Progenitor cell of endocrine pancreas (in vitro differentiated cells): ENCODE measurements at regions not wholly inside any gene's neighbourhood (a gene's known extent, or its start where the extent isn't known, plus 50 kb on each side); places are given as distances from the start of the nearest gene placed in this dataset.
A peak's percentile ranks its signal among the peaks of the same experiment; 100 is the strongest.
"Not testable (repeated sequence)": the region's sequence is repeated elsewhere in the genome, so short reads cannot be mapped to it uniquely, and the experiment has no call there.

ENCODE experiments used
- DNase-seq: peaks from one replicate; pipeline ENCODE4 v3.0.0; 2021; ENCODE audit warnings: low spot score; ENCODE audit not compliant: unreplicated experiment
- H3K27ac Mint-ChIP-seq: 2 replicates; pipeline ENCODE4 v1.8.0; 2021; ENCODE audit warnings: mild to moderate bottlenecking, moderate library complexity, mixed read lengths
- H3K27me3 Mint-ChIP-seq: 2 replicates; pipeline ENCODE4 v1.8.0; 2021; ENCODE audit warnings: mixed read lengths
- H3K36me3 Mint-ChIP-seq: 2 replicates; pipeline ENCODE4 v1.8.0; 2022; ENCODE audit warnings: mixed read lengths; ENCODE audit not compliant: insufficient read depth
- H3K4me1 Mint-ChIP-seq: 2 replicates; pipeline ENCODE4 v1.8.0; 2021; ENCODE audit warnings: low read depth, mixed read lengths
- H3K4me3 Mint-ChIP-seq: 2 replicates; pipeline ENCODE4 v1.8.0; 2021; ENCODE audit warnings: low read depth, mild to moderate bottlenecking, moderate library complexity, mixed read lengths
- H3K9me3 Mint-ChIP-seq: 2 replicates; pipeline ENCODE4 v1.8.0; 2021; ENCODE audit warnings: low read depth, mixed read lengths
- TF ChIP-seq, protein P1 (sequence below): fragments of 200-600 bp; sonication (generic); IDR thresholded peaks from one replicate; pipeline ENCODE4 v1.5.0; 2021; ENCODE audit warnings: antibody characterized with exemption, mild to moderate bottlenecking; ENCODE audit not compliant: unreplicated experiment

GRCh38 chr2:16100006-16100405 is 159.7 kb downstream of the MYCN start:
- TF ChIP-seq, protein P1, sequence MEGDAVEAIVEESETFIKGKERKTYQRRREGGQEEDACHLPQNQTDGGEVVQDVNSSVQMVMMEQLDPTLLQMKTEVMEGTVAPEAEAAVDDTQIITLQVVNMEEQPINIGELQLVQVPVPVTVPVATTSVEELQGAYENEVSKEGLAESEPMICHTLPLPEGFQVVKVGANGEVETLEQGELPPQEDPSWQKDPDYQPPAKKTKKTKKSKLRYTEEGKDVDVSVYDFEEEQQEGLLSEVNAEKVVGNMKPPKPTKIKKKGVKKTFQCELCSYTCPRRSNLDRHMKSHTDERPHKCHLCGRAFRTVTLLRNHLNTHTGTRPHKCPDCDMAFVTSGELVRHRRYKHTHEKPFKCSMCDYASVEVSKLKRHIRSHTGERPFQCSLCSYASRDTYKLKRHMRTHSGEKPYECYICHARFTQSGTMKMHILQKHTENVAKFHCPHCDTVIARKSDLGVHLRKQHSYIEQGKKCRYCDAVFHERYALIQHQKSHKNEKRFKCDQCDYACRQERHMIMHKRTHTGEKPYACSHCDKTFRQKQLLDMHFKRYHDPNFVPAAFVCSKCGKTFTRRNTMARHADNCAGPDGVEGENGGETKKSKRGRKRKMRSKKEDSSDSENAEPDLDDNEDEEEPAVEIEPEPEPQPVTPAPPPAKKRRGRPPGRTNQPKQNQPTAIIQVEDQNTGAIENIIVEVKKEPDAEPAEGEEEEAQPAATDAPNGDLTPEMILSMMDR: no peak
- no peak overlapping the region for H3K27ac Mint-ChIP-seq
- no peaks in the 10 kb centered on the region for H3K9me3 Mint-ChIP-seq
- no peaks in the 10 kb centered on the region for H3K27me3 Mint-ChIP-seq
- no peaks in the 10 kb centered on the region for H3K36me3 Mint-ChIP-seq
- DNase-seq: no peak
- H3K4me3 Mint-ChIP-seq: no peak overlapping the region
- H3K4me1 Mint-ChIP-seq: peaks cover 27% of the 10 kb centered on the region

DNA sequence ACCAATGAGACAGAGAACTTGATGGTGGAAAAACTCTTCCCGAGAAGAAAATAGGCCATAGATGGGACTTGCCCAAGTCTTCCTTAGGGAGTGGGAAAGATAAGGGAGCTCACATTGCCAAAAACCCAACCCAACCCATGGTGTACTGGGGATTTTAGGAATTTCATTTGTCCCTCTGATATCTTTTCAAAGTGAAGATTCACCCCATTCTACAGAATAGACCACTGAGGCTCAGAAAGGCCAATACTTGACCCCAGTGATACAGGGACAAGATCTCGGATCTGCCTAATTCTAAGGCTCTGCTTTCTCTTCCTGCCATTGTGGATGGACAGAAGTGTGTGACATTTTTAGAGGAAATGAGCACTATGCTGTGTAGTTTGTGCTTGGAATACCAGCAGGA is 159.0 kb downstream of the MYCN start:
- H3K4me3 Mint-ChIP-seq: no peak overlapping the region
- H3K4me1 Mint-ChIP-seq: peaks cover 20% of the 10 kb centered on the region
- no peaks in the 10 kb centered on the region for H3K36me3 Mint-ChIP-seq
- no peak for DNase-seq
- no peaks in the 10 kb centered on the region for H3K27me3 Mint-ChIP-seq
- no peaks in the 10 kb centered on the region for H3K9me3 Mint-ChIP-seq
- TF ChIP-seq, protein P1: no peak
- no peak overlapping the region for H3K27ac Mint-ChIP-seq

- peak overlapping the region; percentile 80 for H3K27ac Mint-ChIP-seq
Measured at GRCh38 chr2:16096962-16097361, 156.6 kb downstream of the MYCN start.

DNA sequence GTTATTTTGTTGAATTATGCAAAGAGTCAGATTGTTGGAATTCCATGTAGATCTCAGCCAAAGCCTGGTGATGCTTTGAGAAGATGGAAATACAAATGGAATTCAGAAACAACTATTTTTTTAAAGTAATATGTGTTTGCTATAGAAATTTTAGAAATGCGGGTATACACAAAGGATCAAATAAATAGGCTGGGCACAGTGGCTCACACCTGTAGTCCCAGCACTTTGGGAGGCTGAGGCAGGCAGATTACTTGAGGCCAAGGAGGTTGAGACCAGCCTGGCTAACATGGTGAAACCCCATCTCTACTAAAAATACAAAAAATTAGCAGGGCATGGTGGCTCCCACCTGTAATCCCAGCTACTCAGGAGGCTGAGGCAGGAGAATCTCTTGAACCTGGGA is 155.1 kb downstream of the MYCN start:
- not testable (repeated sequence) for DNase-seq, H3K4me3 Mint-ChIP-seq, H3K9me3 Mint-ChIP-seq, H3K27ac Mint-ChIP-seq, H3K36me3 Mint-ChIP-seq, H3K27me3 Mint-ChIP-seq
- peaks cover 11% of the 10 kb centered on the region for H3K4me1 Mint-ChIP-seq

More at GRCh38 chr2:16096962-16097361, 156.6 kb downstream of the MYCN start:
- Mint-ChIP-seq H3K36me3 (no peaks in the 10 kb centered on the region), H3K4me3 (no peak overlapping the region), H3K4me1 (peaks cover 7% of the 10 kb centered on the region), H3K9me3 (no peaks in the 10 kb centered on the region), H3K27me3 (no peaks in the 10 kb centered on the region)
- TF ChIP-seq, protein P1: no peak
- DNase-seq: no peak

DNA sequence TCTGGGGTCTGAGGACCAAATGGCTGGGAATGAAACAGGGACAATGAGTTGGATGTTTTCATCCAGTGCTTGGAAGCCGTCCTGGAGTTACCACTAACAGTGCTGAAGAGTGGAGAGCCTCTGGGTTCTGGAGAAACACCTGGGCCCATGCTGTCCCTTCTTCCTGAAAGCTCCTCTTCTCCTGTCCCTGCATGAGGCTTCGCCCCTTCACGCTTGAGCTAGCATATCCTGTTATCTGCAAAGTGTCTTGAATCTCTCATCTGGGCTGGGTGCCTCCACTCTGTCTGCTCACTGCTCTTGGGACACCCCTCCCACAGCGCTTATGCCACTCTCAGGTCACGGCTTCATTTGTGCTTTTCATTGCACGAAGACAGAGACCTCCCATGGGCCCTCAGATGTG is 154.5 kb downstream of the MYCN start:
- TF ChIP-seq, protein P1: no peak
- Mint-ChIP-seq H3K9me3 (no peaks in the 10 kb centered on the region), H3K27me3 (no peaks in the 10 kb centered on the region), H3K4me3 (no peak overlapping the region), H3K27ac (no peak overlapping the region), H3K4me1 (peaks cover 11% of the 10 kb centered on the region), H3K36me3 (no peaks in the 10 kb centered on the region)
- DNase-seq: no peak

GRCh38 chr2:16093639-16094529 is 153.5 kb downstream of the MYCN start:
- TF ChIP-seq, protein P1: no peak
- Mint-ChIP-seq H3K27ac (no peak overlapping the region), H3K9me3 (no peaks in the 10 kb centered on the region), H3K36me3 (no peaks in the 10 kb centered on the region), H3K27me3 (no peaks in the 10 kb centered on the region), H3K4me1 (peaks cover 11% of the 10 kb centered on the region), H3K4me3 (no peak overlapping the region)
- DNase-seq: no peak
